ENCODE measurements at regions not wholly inside any gene's neighbourhood (a gene's known extent, or its start where the extent isn't known, plus 50 kb on each side); places are given as distances from the start of the nearest gene placed in this dataset.

GRCh38 chr3:89562373-89562772 lies 455.0 kb downstream of the EPHA3 start:
- Histone ChIP-seq H3K9ac (ENCODE audit: insufficient read depth, low read depth, low read length) (no peak overlapping the region), H3K27ac (ENCODE audit: extremely low read length, insufficient read depth, low read length) (no peak overlapping the region), H3K9me3 (ENCODE audit: low read length) (no peaks in the 10 kb centered on the region), H3K36me3 (replicated peaks in 1 of 2; ENCODE audit: control insufficient read depth in 1 of 2, insufficient read depth in 2 of 2, low read length in 2 of 2) (no peaks in the 10 kb centered on the region), H3K4me3 (replicated peaks in 1 of 3; ENCODE audit: insufficient read depth in 1 of 3, low read depth in 2 of 3, low read length in 3 of 3) (no peak overlapping the region), H4K20me1 (ENCODE audit: insufficient read depth, low read length) (no peaks in the 10 kb centered on the region), H3K4me1 (ENCODE audit: insufficient read depth, low read length) (no peaks in the 10 kb centered on the region), H3K79me2 (ENCODE audit: insufficient read depth, low read length) (no peaks in the 10 kb centered on the region), H3K27me3 (ENCODE audit: control insufficient read depth in 1 of 2, insufficient read depth in 2 of 2, low read length in 2 of 2) (no peaks in the 10 kb centered on the region), H3K4me2 (ENCODE audit: low read depth, low read length) (no peak overlapping the region), H2AFZ (ENCODE audit: low read length) (no peak overlapping the region)
- 0% methylated on average over 1 of the region's 1 CpG for WGBS (ENCODE audit: low lambda C conversion rate)
- DNase-seq (ENCODE audit: low spot score) (peak; percentile 3), ATAC-seq (no peak), FAIRE-seq (no peak)
- no TSS peak for BruUV-seq (replicated peaks)
- in situ Hi-C loops (cut with HindIII; ENCODE audit: extremely low pct_ligation_motif_present, low pct_unique_long_range_greater_than_20kb): loop anchor here (25.0 kb wide), 1 partner anchor 275 kb away; no protein-coding TSS in a partner anchor
- intact Hi-C loops (cut with micrococcal nuclease; ENCODE audit: unreplicated experiment): loop anchor here (1.0 to 10.0 kb wide), 2 partner anchors 112 to 529 kb away; no protein-coding TSS in a partner anchor
- peak; percentile 42 for TF ChIP-seq STAG1 (CRISPR knock-in tag; IDR thresholded peaks at IDR 0.05)
- no peak for TF ChIP-seq ZNF883 (CRISPR knock-in tag; IDR thresholded peaks at IDR 0.05; ENCODE audit: not compliant biosample characterization)
- ChIA-PET CTCF (ENCODE audit: low intra/inter-chr PET ratio, low total read pairs) (interaction anchor here (1.2 kb wide), 1 partner anchor 290 kb away, joined by 3 read pairs; no protein-coding TSS in a partner anchor), POLR2A (no interaction called here)

GRCh38 chr3:89565098-89565497 lies 457.7 kb downstream of the EPHA3 start:
- Histone ChIP-seq H3K27me3 (ENCODE audit: control insufficient read depth in 1 of 2, insufficient read depth in 2 of 2, low read length in 2 of 2) (no peaks in the 10 kb centered on the region), H3K27ac (ENCODE audit: extremely low read length, insufficient read depth, low read length) (no peak overlapping the region), H3K9ac (ENCODE audit: insufficient read depth, low read depth, low read length) (no peak overlapping the region), H3K79me2 (ENCODE audit: insufficient read depth, low read length) (no peaks in the 10 kb centered on the region), H3K4me2 (ENCODE audit: low read depth, low read length) (no peak overlapping the region), H3K9me3 (ENCODE audit: low read length) (no peaks in the 10 kb centered on the region), H3K36me3 (replicated peaks in 1 of 2; ENCODE audit: control insufficient read depth in 1 of 2, insufficient read depth in 2 of 2, low read length in 2 of 2) (no peaks in the 10 kb centered on the region), H4K20me1 (ENCODE audit: insufficient read depth, low read length) (no peaks in the 10 kb centered on the region), H3K4me3 (replicated peaks in 1 of 3; ENCODE audit: insufficient read depth in 1 of 3, low read depth in 2 of 3, low read length in 3 of 3) (no peak overlapping the region), H3K4me1 (ENCODE audit: insufficient read depth, low read length) (no peaks in the 10 kb centered on the region), H2AFZ (ENCODE audit: low read length) (no peak overlapping the region)
- FAIRE-seq: no peak
- POLR2A ChIA-PET: no interaction called here
- no TSS peak for BruUV-seq (replicated peaks)
- intact Hi-C loops (cut with micrococcal nuclease; ENCODE audit: unreplicated experiment) (loop anchor here (10.0 kb wide), 1 partner anchor 110 kb away; no protein-coding TSS in a partner anchor), in situ Hi-C loops (cut with HindIII; ENCODE audit: extremely low pct_ligation_motif_present, low pct_unique_long_range_greater_than_20kb) (loop anchor here (25.0 kb wide), 1 partner anchor 272 kb away; no protein-coding TSS in a partner anchor)
- DNase-seq (ENCODE audit: low spot score): no peak
- CTCF ChIA-PET (ENCODE audit: low intra/inter-chr PET ratio, low total read pairs): no interaction called here
- ATAC-seq: no peak
- TF ChIP-seq AKAP8 (CRISPR knock-in tag; IDR thresholded peaks at IDR 0.05) (no peak), BRCA1 (CRISPR knock-in tag; IDR thresholded peaks at IDR 0.05) (no peak), RARA (CRISPR knock-in tag; IDR thresholded peaks at IDR 0.05) (no peak), ZNF770 (CRISPR knock-in tag; IDR thresholded peaks at IDR 0.05) (no peak), MAFK (conservative IDR thresholded peaks at IDR 0.05 in 1 of 2, IDR thresholded peaks at IDR 0.05 in 1 of 2; ENCODE audit: low read length in 2 of 2) (no peak), E2F5 (CRISPR knock-in tag; conservative IDR thresholded peaks at IDR 0.05) (no peak), HNRNPUL1 (IDR thresholded peaks at IDR 0.05; ENCODE audit: low read depth, low read length) (no peak), MAF1 (CRISPR knock-in tag; IDR thresholded peaks at IDR 0.05; ENCODE audit: borderline replicate concordance) (no peak), MTF1 (CRISPR knock-in tag; IDR thresholded peaks at IDR 0.05) (no peak)

Data from HepG2 (cell line).